ENCODE measurements at regions not wholly inside any gene's neighbourhood (a gene's known extent, or its start where the extent isn't known, plus 50 kb on each side); places are given as distances from the start of the nearest gene placed in this dataset.
A peak's percentile ranks its signal among the peaks of the same experiment; 100 is the strongest.

DNA sequence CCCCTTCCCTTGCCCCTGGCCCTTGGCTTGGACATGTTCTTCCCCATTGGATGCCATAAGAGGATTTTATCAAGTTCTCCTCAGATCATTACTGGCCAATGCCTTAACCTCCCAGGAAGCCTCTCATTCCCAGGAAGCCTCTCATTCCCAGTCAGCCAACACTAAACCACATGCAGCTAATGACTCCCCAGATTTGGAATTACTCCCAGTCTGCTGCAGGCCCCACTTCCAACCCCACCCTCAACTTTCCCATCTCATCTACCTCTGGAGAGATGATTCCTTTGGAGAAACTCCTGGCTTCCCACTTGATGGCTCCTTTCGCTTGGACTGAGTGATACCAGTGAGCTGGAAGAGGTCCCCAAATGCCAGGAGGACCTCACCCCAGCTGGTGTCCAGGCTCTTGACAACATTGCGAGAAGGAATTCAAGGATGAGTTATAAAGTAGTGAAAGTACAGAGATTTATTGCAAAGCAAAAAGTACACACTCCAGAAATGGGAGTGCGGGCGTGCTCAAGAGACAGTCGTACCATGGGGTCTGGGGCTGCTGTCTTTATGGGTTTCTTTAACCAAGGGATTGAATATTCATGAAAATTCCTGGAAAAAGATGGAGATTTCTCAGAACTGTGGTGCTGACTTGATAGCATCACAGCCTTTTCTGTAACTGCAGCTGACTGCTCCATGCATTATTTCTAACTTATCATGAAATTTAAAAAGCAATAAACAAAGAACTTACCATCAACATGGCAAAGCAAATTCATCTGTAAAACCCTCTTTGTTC lies 117.2 kb upstream of the ADCY1 start:
- DNase-seq (ENCODE audit: low read depth): peak; percentile 80
- H3K4me3 ChIP-seq (ENCODE audit: low read length): no peak overlapping the region
- TF ChIP-seq CTCF (conservative IDR thresholded peaks at IDR 0.05; ENCODE audit: low read length): no peak

GRCh38 chr7:45457591-45457990 lies 116.6 kb upstream of the ADCY1 start:
- no peak for TF ChIP-seq CTCF (conservative IDR thresholded peaks at IDR 0.05; ENCODE audit: low read length)
- DNase-seq (ENCODE audit: low read depth): no peak
- H3K4me3 ChIP-seq (ENCODE audit: low read length): no peak overlapping the region

DNA sequence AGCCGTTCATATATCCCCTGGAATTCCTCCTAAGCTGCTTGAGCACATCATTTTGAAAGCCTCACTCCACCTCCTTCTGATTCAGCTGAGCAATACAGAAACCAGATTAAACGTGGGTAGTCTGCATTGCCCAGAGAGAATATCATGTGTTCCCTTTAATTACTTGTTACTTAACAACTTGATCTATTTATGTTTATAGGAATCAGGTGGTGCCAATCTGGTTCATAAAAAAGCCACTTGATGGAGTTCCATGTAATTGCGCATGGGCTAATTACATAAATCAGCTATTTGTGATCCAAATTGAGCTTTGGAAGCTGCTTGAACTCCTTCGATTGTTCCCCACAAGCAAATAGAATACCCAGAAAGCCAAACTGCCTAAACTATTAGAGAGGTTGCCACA lies 114.7 kb upstream of the ADCY1 start:
- DNase-seq (ENCODE audit: low read depth): no peak
- H3K4me3 ChIP-seq (ENCODE audit: low read length): no peak overlapping the region
- no peak for TF ChIP-seq CTCF (conservative IDR thresholded peaks at IDR 0.05; ENCODE audit: low read length)

GRCh38 chr7:45460379-45460778 lies 113.8 kb upstream of the ADCY1 start:
- TF ChIP-seq CTCF (conservative IDR thresholded peaks at IDR 0.05; ENCODE audit: low read length): no peak
- no peak for DNase-seq (ENCODE audit: low read depth)
- H3K4me3 ChIP-seq (ENCODE audit: low read length): no peak overlapping the region

DNA sequence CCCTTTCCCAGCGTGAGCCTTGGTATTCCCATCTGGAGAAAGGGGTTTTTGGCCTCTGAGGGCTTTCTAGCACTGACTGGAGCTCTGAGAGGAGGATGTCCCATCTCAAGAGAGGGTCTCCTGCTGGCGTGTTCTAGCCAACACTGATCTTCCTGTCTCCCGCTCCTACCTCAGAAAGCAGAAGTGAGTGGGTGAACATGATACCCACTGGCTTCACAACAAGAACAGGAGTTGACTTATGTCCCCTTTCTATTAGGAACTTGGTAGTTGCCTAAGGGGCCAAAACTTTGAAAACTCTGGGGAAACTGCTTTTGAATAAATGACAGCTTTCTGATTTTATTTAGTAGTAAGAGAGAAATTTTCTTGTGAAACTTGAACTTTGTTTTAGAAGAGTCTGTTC lies 113.1 kb upstream of the ADCY1 start:
- no peak for TF ChIP-seq CTCF (conservative IDR thresholded peaks at IDR 0.05; ENCODE audit: low read length)
- no peak for DNase-seq (ENCODE audit: low read depth)
- H3K4me3 ChIP-seq (ENCODE audit: low read length): no peak overlapping the region

DNA sequence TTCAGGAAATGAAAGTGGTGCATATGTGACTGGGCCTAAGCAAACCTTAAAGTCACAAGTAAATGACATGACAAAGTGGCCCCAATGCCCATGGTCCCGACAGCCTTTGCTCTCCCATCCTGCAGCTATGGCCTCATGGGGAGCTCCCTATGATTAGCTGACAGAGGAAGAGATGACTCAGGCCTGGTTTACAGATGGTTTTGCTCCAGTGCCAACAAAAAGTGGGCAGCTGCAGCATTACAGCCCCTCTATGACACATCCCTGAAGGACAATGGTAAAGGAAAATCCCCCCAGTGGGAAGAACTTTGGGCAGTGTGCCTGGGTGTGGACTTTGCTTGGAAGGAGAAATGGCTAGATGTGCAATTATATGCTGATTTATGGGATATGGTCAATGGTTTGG lies 105.1 kb upstream of the ADCY1 start:
- no peak overlapping the region for H3K4me3 ChIP-seq (ENCODE audit: low read length)
- no peak for TF ChIP-seq CTCF (conservative IDR thresholded peaks at IDR 0.05; ENCODE audit: low read length)
- no peak for DNase-seq (ENCODE audit: low read depth)

- no peak overlapping the region for H3K4me3 ChIP-seq (ENCODE audit: low read length)
- TF ChIP-seq CTCF (conservative IDR thresholded peaks at IDR 0.05; ENCODE audit: low read length): no peak
- DNase-seq (ENCODE audit: low read depth): no peak
Observed at GRCh38 chr7:45470031-45470430, 104.1 kb upstream of the ADCY1 start.
